Stomach (tissue), 4 donors: ENCODE measurements at regions not wholly inside any gene's neighbourhood (a gene's known extent, or its start where the extent isn't known, plus 50 kb on each side); places are given as distances from the start of the nearest gene placed in this dataset.

Source experiments
- CTCF ChIP-seq, 7 experiments: fragments of 450-650 bp in 4 of 7; fragments of 200-600 bp in 3 of 7; sonication (generic) in 3 of 7; IDR thresholded peaks; one replicate each; pipeline ENCODE4 v1.5.1; 2016 to 2019; ENCODE audit warnings: antibody characterized with exemption in 7 of 7, control low read depth in 2 of 7, mild to moderate bottlenecking in 1 of 7
- POLR2AphosphoS5 ChIP-seq, 3 donors: sonication (generic); formaldehyde crosslinking; IDR thresholded peaks; one replicate each; pipeline ENCODE4 v1.6.1; 2016; ENCODE audit warnings: antibody characterized with exemption in 3 of 3

GRCh38 chr18:34965108-34965507 lies 76.1 kb upstream of the MAPRE2 start:
- TF ChIP-seq CTCF (IDR thresholded peaks at IDR 0.05) (no peak), POLR2AphosphoS5 (IDR thresholded peaks at IDR 0.05) (no peak)
